Neural cell (in vitro differentiated cells): ENCODE measurements at regions not wholly inside any gene's neighbourhood (a gene's known extent, or its start where the extent isn't known, plus 50 kb on each side); places are given as distances from the start of the nearest gene placed in this dataset.

Experiments used
- CTCF ChIP-seq: fragments of 450-650 bp; IDR thresholded peaks from 2 replicates; pipeline ENCODE4 v1.5.1; 2014; ENCODE audit warnings: antibody characterized with exemption, mild to moderate bottlenecking, moderate library complexity; ENCODE audit not compliant: poor library complexity, severe bottlenecking
- EP300 ChIP-seq: fragments of 450-650 bp; conservative IDR thresholded peaks from 2 replicates; pipeline ENCODE4 v1.6.1; 2014; ENCODE audit warnings: antibody characterized with exemption, mild to moderate bottlenecking, moderate library complexity; ENCODE audit not compliant: poor library complexity, severe bottlenecking
- EZH2 ChIP-seq: fragments of 200-600, 300-800 bp; shearing (Covaris generic), sonication (generic); IDR thresholded peaks from 2 replicates; pipeline ENCODE4 v1.6.1; 2014; ENCODE audit warnings: antibody characterized with exemption, low read length, borderline replicate concordance, mild to moderate bottlenecking; ENCODE audit not compliant: insufficient read depth, poor library complexity, severe bottlenecking
- MXI1 ChIP-seq: fragments of 450-650 bp; conservative IDR thresholded peaks from 2 replicates; pipeline ENCODE4 v1.6.1; 2014; ENCODE audit warnings: antibody characterized with exemption, mild to moderate bottlenecking; ENCODE audit not compliant: poor library complexity, severe bottlenecking
- POLR2AphosphoS5 ChIP-seq: IDR thresholded peaks from 2 replicates; pipeline ENCODE4 v1.6.1; 2012
- RAD21 ChIP-seq: fragments of 450-650 bp; conservative IDR thresholded peaks from 2 replicates; pipeline ENCODE4 v1.6.1; 2014; ENCODE audit warnings: antibody characterized with exemption, mild to moderate bottlenecking, moderate library complexity
- REST ChIP-seq: IDR thresholded peaks from 2 replicates; pipeline ENCODE4 v1.6.1; 2012; ENCODE audit warnings: borderline replicate concordance
- SMC3 ChIP-seq: fragments of 450-650 bp; conservative IDR thresholded peaks from 2 replicates; pipeline ENCODE4 v1.6.1; 2014; ENCODE audit warnings: antibody characterized with exemption, mild to moderate bottlenecking, moderate library complexity; ENCODE audit not compliant: poor library complexity
- TAF1 ChIP-seq: IDR thresholded peaks from 2 replicates; pipeline ENCODE4 v1.6.1; 2012; ENCODE audit warnings: low read depth

- TF ChIP-seq EP300 = no peak
- TF ChIP-seq CTCF = no peak
- TF ChIP-seq SMC3 = no peak
- no peak for TF ChIP-seq POLR2AphosphoS5
- no peak for TF ChIP-seq TAF1
- no peak for TF ChIP-seq EZH2
- no peak for TF ChIP-seq RAD21
- TF ChIP-seq MXI1 = no peak
- TF ChIP-seq REST = no peak
Observed at GRCh38 chr13:89270736-89271135, 1599.6 kb downstream of the SLITRK5 start.
